OCI-LY3 (cell line): ENCODE measurements at regions not wholly inside any gene's neighbourhood (a gene's known extent, or its start where the extent isn't known, plus 50 kb on each side); places are given as distances from the start of the nearest gene placed in this dataset.
"Not testable (repeated sequence)": the region's sequence is repeated elsewhere in the genome, so short reads cannot be mapped to it uniquely, and the experiment has no call there.

Experiments used
- H2AFZ ChIP-seq: fragments of 200-600, 300-600 bp; shearing (Covaris generic); 2 replicates; pipeline ENCODE4 v1.6.0; 2014; ENCODE audit warnings: antibody characterized with exemption, low read depth, low read length
- H3K27ac ChIP-seq: fragments of 200-600, 300-600 bp; sonication (generic); 2 replicates; pipeline ENCODE4 v1.5.1; 2014; ENCODE audit warnings: mild to moderate bottlenecking, low read length, moderate library complexity, mixed read lengths
- H3K27me3 ChIP-seq: fragments of 200-600, 300-600 bp; sonication (generic); 2 replicates; pipeline ENCODE4 v1.6.1; 2014; ENCODE audit warnings: low read depth, low read length, mixed read lengths
- H3K36me3 ChIP-seq: fragments of 200-600, 300-600 bp; sonication (generic); replicated peaks from 2 replicates; pipeline ENCODE3; 2014; ENCODE audit warnings: low read depth, low read length, mixed read lengths
- H3K4me1 ChIP-seq: fragments of 300-600, 200-600 bp; sonication (generic); 2 replicates; pipeline ENCODE4 v1.6.1; 2014; ENCODE audit warnings: low read length, mixed read lengths
- H3K4me2 ChIP-seq: fragments of 200-600, 300-600 bp; sonication (generic); 2 replicates; pipeline ENCODE4 v1.6.1; 2014; ENCODE audit warnings: low read length, mixed read lengths
- H3K4me3 ChIP-seq: fragments of 300-600, 200-600 bp; sonication (generic); 2 replicates; pipeline ENCODE4 v1.5.1; 2014; ENCODE audit warnings: antibody characterized with exemption, mild to moderate bottlenecking, low read length, moderate library complexity
- H3K79me2 ChIP-seq: fragments of 300-600, 200-600 bp; shearing (Covaris generic); 2 replicates; pipeline ENCODE4 v1.6.1; 2014; ENCODE audit warnings: mild to moderate bottlenecking, low read length, mixed read lengths
- H3K9ac ChIP-seq: fragments of 300-600, 200-600 bp; shearing (Covaris generic); 2 replicates; pipeline ENCODE4 v1.6.0; 2014; ENCODE audit warnings: mild to moderate bottlenecking, low read length, moderate library complexity
- H3K9me3 ChIP-seq: fragments of 200-600, 300-600 bp; shearing (Covaris generic); 2 replicates; pipeline ENCODE4 v1.6.1; 2014; ENCODE audit warnings: low read length, mixed read lengths; ENCODE audit not compliant: insufficient read depth
- H4K20me1 ChIP-seq: fragments of 200-600, 300-600 bp; sonication (generic); 2 replicates; pipeline ENCODE4 v1.6.1; 2016; ENCODE audit warnings: low read length, mixed read lengths; ENCODE audit not compliant: insufficient read depth
- EZH2phosphoT487 ChIP-seq: fragments of 200-600 bp; shearing (Covaris generic); IDR thresholded peaks from 2 replicates; pipeline ENCODE4 v1.6.1; 2018; ENCODE audit warnings: antibody characterized with exemption, mixed run types, low read depth
- TF ChIP-seq, protein P1 (sequence below): fragments of 200-600, 300-600 bp; sonication (generic); IDR thresholded peaks from 2 replicates; pipeline ENCODE4 v1.5.1; 2014; ENCODE audit warnings: antibody characterized with exemption, low read length, low read depth

- Histone ChIP-seq H3K4me2 (peak overlapping the region; percentile 65), H2AFZ (no peak overlapping the region), H3K4me3 (peak overlapping the region; percentile 45), H4K20me1 (no peaks in the 10 kb centered on the region), H3K79me2 (no peaks in the 10 kb centered on the region), H3K27me3 (peaks cover 43% of the 10 kb centered on the region), H3K9ac (no peak overlapping the region), H3K36me3 (no peaks in the 10 kb centered on the region), H3K4me1 (peaks cover 7% of the 10 kb centered on the region; the same call in 1 of the 2 replicates), H3K9me3 (peaks cover 5% of the 10 kb centered on the region; the same call in 1 of the 2 replicates), H3K27ac (no peak overlapping the region)
- TF ChIP-seq EZH2phosphoT487, result no peak
- TF ChIP-seq, protein P1, sequence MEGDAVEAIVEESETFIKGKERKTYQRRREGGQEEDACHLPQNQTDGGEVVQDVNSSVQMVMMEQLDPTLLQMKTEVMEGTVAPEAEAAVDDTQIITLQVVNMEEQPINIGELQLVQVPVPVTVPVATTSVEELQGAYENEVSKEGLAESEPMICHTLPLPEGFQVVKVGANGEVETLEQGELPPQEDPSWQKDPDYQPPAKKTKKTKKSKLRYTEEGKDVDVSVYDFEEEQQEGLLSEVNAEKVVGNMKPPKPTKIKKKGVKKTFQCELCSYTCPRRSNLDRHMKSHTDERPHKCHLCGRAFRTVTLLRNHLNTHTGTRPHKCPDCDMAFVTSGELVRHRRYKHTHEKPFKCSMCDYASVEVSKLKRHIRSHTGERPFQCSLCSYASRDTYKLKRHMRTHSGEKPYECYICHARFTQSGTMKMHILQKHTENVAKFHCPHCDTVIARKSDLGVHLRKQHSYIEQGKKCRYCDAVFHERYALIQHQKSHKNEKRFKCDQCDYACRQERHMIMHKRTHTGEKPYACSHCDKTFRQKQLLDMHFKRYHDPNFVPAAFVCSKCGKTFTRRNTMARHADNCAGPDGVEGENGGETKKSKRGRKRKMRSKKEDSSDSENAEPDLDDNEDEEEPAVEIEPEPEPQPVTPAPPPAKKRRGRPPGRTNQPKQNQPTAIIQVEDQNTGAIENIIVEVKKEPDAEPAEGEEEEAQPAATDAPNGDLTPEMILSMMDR, result no peak
Measured at GRCh38 chr12:124217508-124218242, 77.2 kb upstream of the RFLNA start.

- H2AFZ ChIP-seq, result no peak overlapping the region
- peaks cover 44% of the 10 kb centered on the region for H3K27me3 ChIP-seq
Measured at GRCh38 chr12:124218243-124218560, 76.7 kb upstream of the RFLNA start.

DNA sequence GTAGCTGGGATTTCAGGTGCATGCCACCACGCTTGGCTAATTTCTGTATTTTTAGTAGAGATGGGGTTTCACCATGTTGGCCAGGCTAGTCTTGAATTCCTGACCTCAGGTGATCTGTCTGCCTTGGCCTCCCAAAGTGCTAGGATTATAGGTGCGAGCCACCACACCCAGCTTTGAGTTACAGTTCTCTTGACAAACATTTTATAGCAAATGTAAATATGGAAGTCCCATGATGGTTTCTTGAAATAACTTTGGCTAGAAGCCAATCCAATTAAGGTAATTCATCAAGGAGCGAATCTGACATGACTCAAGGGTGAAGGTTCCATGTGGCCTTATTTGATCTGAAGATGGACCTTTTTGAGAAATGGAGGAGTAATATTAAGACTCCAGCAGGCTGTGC lies 76.2 kb upstream of the RFLNA start:
- not testable (repeated sequence) for H2AFZ ChIP-seq, H3K9me3 ChIP-seq, H3K36me3 ChIP-seq, H3K4me2 ChIP-seq, H3K4me1 ChIP-seq, H3K27ac ChIP-seq, H4K20me1 ChIP-seq, H3K79me2 ChIP-seq, H3K9ac ChIP-seq, H3K4me3 ChIP-seq
- peaks cover 41% of the 10 kb centered on the region for H3K27me3 ChIP-seq

More at GRCh38 chr12:124218243-124218560, 76.7 kb upstream of the RFLNA start:
- Histone ChIP-seq H3K4me1 (peaks cover 7% of the 10 kb centered on the region; the same call in 1 of the 2 replicates), H3K79me2 (no peaks in the 10 kb centered on the region), H3K36me3 (no peaks in the 10 kb centered on the region), H3K9me3 (peaks cover 5% of the 10 kb centered on the region; the same call in 1 of the 2 replicates), H3K27ac (no peak overlapping the region), H3K4me3 (no peak overlapping the region; the same call in 1 of the 2 replicates), H3K9ac (no peak overlapping the region), H3K4me2 (peak overlapping the region; percentile 65), H4K20me1 (no peaks in the 10 kb centered on the region)
- TF ChIP-seq, protein P1, result no peak
- TF ChIP-seq EZH2phosphoT487, result no peak

DNA sequence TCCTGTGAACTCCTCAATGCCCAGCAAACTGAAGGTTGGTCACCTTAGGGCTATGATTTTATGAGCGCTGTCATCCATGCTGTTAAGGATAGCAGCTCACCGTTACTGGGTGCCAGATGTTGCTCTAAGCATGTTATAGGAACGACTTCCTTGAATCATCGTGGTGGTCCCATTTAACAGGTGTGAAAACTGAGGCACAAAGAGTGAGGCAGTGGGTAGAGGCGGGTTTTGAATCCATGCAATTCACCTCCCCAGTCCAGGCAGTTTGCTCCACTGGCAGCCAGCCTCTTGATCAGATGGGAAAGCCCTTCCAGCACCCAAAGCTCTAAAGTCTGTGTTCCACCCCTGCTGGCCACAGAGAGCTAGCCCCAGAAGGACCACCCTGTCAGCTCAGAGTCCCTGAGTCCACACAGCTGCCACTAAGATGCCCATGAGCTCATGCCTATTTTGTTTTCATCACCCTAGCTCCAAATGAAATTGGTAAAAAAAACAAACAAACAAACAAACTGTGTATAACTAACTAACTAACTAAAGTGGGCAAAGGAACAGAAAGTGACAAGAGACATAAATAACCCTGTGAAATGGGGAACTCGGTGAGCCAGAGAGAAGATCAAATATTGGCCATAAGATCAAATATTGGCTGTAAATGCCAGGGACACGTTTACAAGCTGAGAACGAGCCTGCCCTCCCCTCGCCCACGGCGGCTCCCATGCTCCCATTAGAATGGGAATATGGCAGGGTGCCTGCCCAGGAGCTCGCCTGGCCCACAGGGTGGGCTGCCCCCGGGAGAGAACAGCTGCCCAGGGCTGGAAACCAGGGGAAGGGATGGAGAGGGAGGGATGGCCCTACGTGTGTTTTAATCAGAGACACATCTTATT lies 72.3 kb upstream of the RFLNA start:
- Histone ChIP-seq H3K27ac (no peak overlapping the region), H3K79me2 (no peaks in the 10 kb centered on the region), H3K4me2 (no peak overlapping the region), H3K4me3 (no peak overlapping the region), H2AFZ (no peak overlapping the region), H4K20me1 (no peaks in the 10 kb centered on the region), H3K9ac (no peak overlapping the region), H3K27me3 (peaks cover 32% of the 10 kb centered on the region), H3K36me3 (no peaks in the 10 kb centered on the region), H3K4me1 (0 out of 2 replicates have a peak, but pooled peaks cover 3% of the 10 kb centered on the region), H3K9me3 (no peaks in the 10 kb centered on the region)
- TF ChIP-seq, protein P1, result no peak
- TF ChIP-seq EZH2phosphoT487, result no peak

DNA sequence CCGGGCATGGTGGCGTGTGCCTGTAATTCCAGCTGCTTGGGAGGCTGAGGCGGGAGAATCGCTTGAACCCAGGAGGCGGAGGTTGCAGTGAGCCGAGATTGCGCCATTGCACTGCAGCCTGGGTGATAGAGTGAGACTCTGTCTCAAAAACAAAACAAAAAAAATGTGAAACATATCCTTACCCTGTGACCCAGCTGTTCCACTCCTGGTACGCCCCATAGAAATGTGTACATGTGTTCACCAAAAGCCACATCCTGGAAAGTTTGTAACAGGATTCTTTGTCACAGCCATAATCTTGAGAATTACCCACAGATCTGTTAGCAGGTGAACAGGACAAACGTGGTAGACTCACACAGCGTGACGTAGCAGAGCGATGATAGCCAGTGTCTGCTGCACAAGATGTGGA lies 71.2 kb upstream of the RFLNA start:
- not testable (repeated sequence) for H3K9me3 ChIP-seq, H3K4me3 ChIP-seq, H3K79me2 ChIP-seq, H3K36me3 ChIP-seq, H2AFZ ChIP-seq, H3K4me2 ChIP-seq, H4K20me1 ChIP-seq, H3K9ac ChIP-seq, H3K27ac ChIP-seq, H3K4me1 ChIP-seq
- peaks cover 26% of the 10 kb centered on the region for H3K27me3 ChIP-seq
